SK-N-SH (cell line): ENCODE measurements at regions not wholly inside any gene's neighbourhood (a gene's known extent, or its start where the extent isn't known, plus 50 kb on each side); places are given as distances from the start of the nearest gene placed in this dataset.

Source experiments
- MEF2A ChIP-seq: IDR thresholded peaks from 2 replicates; pipeline ENCODE4 v1.4.0; 2012; ENCODE audit warnings: low read depth, borderline replicate concordance
- PBX3 ChIP-seq: IDR thresholded peaks from 2 replicates; pipeline ENCODE4; 2012

GRCh38 chr22:27491888-27492287 lies 309.7 kb downstream of the MN1 start:
- TF ChIP-seq MEF2A (no peak), PBX3 (no peak)
